ENCODE measurements at regions not wholly inside any gene's neighbourhood (a gene's known extent, or its start where the extent isn't known, plus 50 kb on each side); places are given as distances from the start of the nearest gene placed in this dataset.

DNA sequence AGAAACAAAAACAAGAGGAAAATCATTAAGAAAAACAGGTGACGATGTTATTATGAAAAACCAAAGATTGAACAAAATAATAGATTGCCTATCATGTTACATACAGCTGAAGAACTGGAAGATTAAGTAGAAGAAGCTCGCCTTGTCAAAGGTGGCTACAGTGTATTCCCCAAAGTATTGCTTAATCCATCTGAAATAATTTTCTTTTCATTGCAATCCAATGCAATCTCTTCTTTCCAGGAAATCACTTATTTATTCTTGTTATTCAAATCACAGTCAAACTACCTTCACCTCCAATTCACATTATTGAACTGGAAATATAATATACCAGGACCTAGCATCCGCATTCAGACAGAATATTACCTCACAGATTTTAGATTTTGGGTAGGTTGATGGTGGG is 235.9 kb downstream of the AHR start:
- Histone ChIP-seq H3K27ac (ENCODE audit: low read depth, low read length) (no peak overlapping the region), H3K4me3 (ENCODE audit: low read depth, low read length) (no peak overlapping the region), H3K9me3 (ENCODE audit: control insufficient read depth, insufficient read depth, low read length) (no peaks in the 10 kb centered on the region), H3K27me3 (ENCODE audit: control insufficient read depth, insufficient read depth, low read length) (no peaks in the 10 kb centered on the region)
- no peak for TF ChIP-seq CTCF (IDR thresholded peaks at IDR 0.05; ENCODE audit: low read depth, low read length)
- ChIA-PET CTCF (no interaction called here), POLR2A (no interaction called here)
- no peak for DNase-seq (ENCODE audit: low read depth, low spot score)

GRCh38 chr7:17535776-17536175 is 237.3 kb downstream of the AHR start:
- DNase-seq (ENCODE audit: low read depth, low spot score), result no peak
- CTCF ChIA-PET, result no interaction called here

DNA sequence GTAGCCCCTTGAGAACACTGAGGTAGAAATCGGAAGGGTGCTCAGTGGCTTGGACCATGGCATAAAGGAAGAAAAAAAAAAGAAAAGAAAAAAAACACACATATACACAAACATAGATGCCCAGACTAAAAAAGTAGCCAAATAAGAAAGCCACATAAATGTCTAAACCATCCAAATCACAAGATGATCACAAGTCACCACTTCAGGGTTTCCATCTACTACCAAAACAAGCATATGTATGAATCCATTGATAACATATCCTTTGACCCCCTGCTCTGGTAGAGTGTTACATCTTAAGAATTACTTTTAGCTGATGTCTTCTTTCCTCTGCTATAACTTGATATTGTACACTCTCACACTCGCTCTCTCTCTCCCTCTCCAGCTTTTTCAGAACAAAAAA is 245.9 kb downstream of the AHR start:
- ChIA-PET POLR2A (no interaction called here), CTCF (no interaction called here)
- no peak for TF ChIP-seq CTCF (IDR thresholded peaks at IDR 0.05; ENCODE audit: low read depth, low read length)

More at GRCh38 chr7:17535776-17536175, 237.3 kb downstream of the AHR start:
- no peak for TF ChIP-seq CTCF (IDR thresholded peaks at IDR 0.05; ENCODE audit: low read depth, low read length)
- H3K27me3 ChIP-seq (ENCODE audit: control insufficient read depth, insufficient read depth, low read length), result no peaks in the 10 kb centered on the region
- H3K27ac ChIP-seq (ENCODE audit: low read depth, low read length), result no peak overlapping the region
- H3K4me3 ChIP-seq (ENCODE audit: low read depth, low read length), result no peak overlapping the region
- no peaks in the 10 kb centered on the region for H3K9me3 ChIP-seq (ENCODE audit: control insufficient read depth, insufficient read depth, low read length)
- POLR2A ChIA-PET, result no interaction called here

GRCh38 chr7:17545348-17545747 is 246.9 kb downstream of the AHR start:
- CTCF ChIA-PET, result no interaction called here
- POLR2A ChIA-PET, result no interaction called here
- Histone ChIP-seq H3K27me3 (ENCODE audit: control insufficient read depth, insufficient read depth, low read length) (no peaks in the 10 kb centered on the region), H3K4me3 (ENCODE audit: low read depth, low read length) (no peak overlapping the region), H3K9me3 (ENCODE audit: control insufficient read depth, insufficient read depth, low read length) (no peaks in the 10 kb centered on the region), H3K27ac (ENCODE audit: low read depth, low read length) (no peak overlapping the region)
- TF ChIP-seq CTCF (IDR thresholded peaks at IDR 0.05; ENCODE audit: low read depth, low read length), result no peak
- no peak for DNase-seq (ENCODE audit: low read depth, low spot score)

More for the DNA sequence above, 245.9 kb downstream of the AHR start:
- Histone ChIP-seq H3K27me3 (ENCODE audit: control insufficient read depth, insufficient read depth, low read length) (no peaks in the 10 kb centered on the region), H3K27ac (ENCODE audit: low read depth, low read length) (no peak overlapping the region), H3K4me3 (ENCODE audit: low read depth, low read length) (no peak overlapping the region), H3K9me3 (ENCODE audit: control insufficient read depth, insufficient read depth, low read length) (no peaks in the 10 kb centered on the region)
- no peak for DNase-seq (ENCODE audit: low read depth, low spot score)

- no peak for TF ChIP-seq CTCF (IDR thresholded peaks at IDR 0.05; ENCODE audit: low read depth, low read length)
- H3K9me3 ChIP-seq (ENCODE audit: control insufficient read depth, insufficient read depth, low read length), result no peaks in the 10 kb centered on the region
- CTCF ChIA-PET, result no interaction called here
- no peak overlapping the region for H3K27ac ChIP-seq (ENCODE audit: low read depth, low read length)
- DNase-seq (ENCODE audit: low read depth, low spot score), result no peak
- H3K4me3 ChIP-seq (ENCODE audit: low read depth, low read length), result no peak overlapping the region
- no peaks in the 10 kb centered on the region for H3K27me3 ChIP-seq (ENCODE audit: control insufficient read depth, insufficient read depth, low read length)
- POLR2A ChIA-PET, result no interaction called here
Measured at GRCh38 chr7:17546189-17546588, 247.7 kb downstream of the AHR start.
